Neural progenitor cell (in vitro differentiated cells): ENCODE measurements at regions not wholly inside any gene's neighbourhood (a gene's known extent, or its start where the extent isn't known, plus 50 kb on each side); places are given as distances from the start of the nearest gene placed in this dataset.
"Not testable (repeated sequence)": the region's sequence is repeated elsewhere in the genome, so short reads cannot be mapped to it uniquely, and the experiment has no call there.

Experiments
- DNase-seq: peaks from one replicate; pipeline ENCODE4 v3.0.0-alpha.2; 2016; ENCODE audit warnings: low spot score
- H2AFZ ChIP-seq: fragments of 200-600 bp; sonication (generic); replicated peaks from 2 replicates; pipeline ENCODE4 v1.6.1; 2016; ENCODE audit warnings: antibody characterized with exemption
- H3F3A ChIP-seq: fragments of 200-600 bp; sonication (generic); 2 replicates; pipeline ENCODE4 v1.6.1; 2016; ENCODE audit warnings: antibody characterized with exemption, low read depth
- H3K27ac ChIP-seq: fragments of 200-600 bp; sonication (generic); 2 replicates; pipeline ENCODE4 v1.5.1; 2016; ENCODE audit warnings: mild to moderate bottlenecking
- H3K27me3 ChIP-seq: fragments of 200-600 bp; sonication (generic); 2 replicates; pipeline ENCODE4 v1.6.1; 2016; ENCODE audit warnings: mild to moderate bottlenecking, moderate library complexity
- H3K36me3 ChIP-seq: fragments of 200-600 bp; sonication (generic); 2 replicates; pipeline ENCODE4 v1.5.1; 2016
- H3K4me1 ChIP-seq: fragments of 200-600 bp; sonication (generic); 2 replicates; pipeline ENCODE4 v1.6.1; 2016; ENCODE audit warnings: mixed run types
- H3K4me2 ChIP-seq: fragments of 200-600 bp; sonication (generic); 2 replicates; pipeline ENCODE4 v1.6.1; 2016
- H3K4me3 ChIP-seq: fragments of 200-600 bp; sonication (generic); 2 replicates; pipeline ENCODE4 v1.5.1; 2016
- H3K79me2 ChIP-seq: fragments of 200-600 bp; sonication (generic); 2 replicates; pipeline ENCODE4 v1.6.1; 2016; ENCODE audit warnings: low read depth
- H3K9ac ChIP-seq: fragments of 200-600 bp; sonication (generic); 2 replicates; pipeline ENCODE4 v1.6.1; 2016
- H3K9me3 ChIP-seq: fragments of 200-600 bp; sonication (generic); 2 replicates; pipeline ENCODE4 v1.5.1; 2016; ENCODE audit warnings: low read depth
- H4K20me1 ChIP-seq: fragments of 200-600 bp; sonication (generic); 2 replicates; pipeline ENCODE4 v1.6.1; 2016; ENCODE audit warnings: low read depth
- H3K27ac Mint-ChIP-seq: 3 replicates; pipeline ENCODE4 v1.8.0; 2021; ENCODE audit warnings: mixed read lengths
- H3K27me3 Mint-ChIP-seq: 2 replicates; pipeline ENCODE4 v1.8.0; 2022; ENCODE audit warnings: low read depth, mild to moderate bottlenecking, inconsistent platforms, moderate library complexity, mixed read lengths; ENCODE audit not compliant: insufficient read depth
- H3K36me3 Mint-ChIP-seq: 3 replicates; pipeline ENCODE4 v1.8.0; 2021; ENCODE audit warnings: mixed read lengths
- H3K4me1 Mint-ChIP-seq: 3 replicates; pipeline ENCODE4 v1.8.0; 2021; ENCODE audit warnings: mixed read lengths
- H3K4me3 Mint-ChIP-seq: 3 replicates; pipeline ENCODE4 v1.8.0; 2021; ENCODE audit warnings: mild to moderate bottlenecking, moderate library complexity, mixed read lengths
- H3K9me3 Mint-ChIP-seq: 3 replicates; pipeline ENCODE4 v1.8.0; 2020; ENCODE audit warnings: mixed read lengths
- EZH2 ChIP-seq: fragments of 200-600 bp; sonication (generic); IDR thresholded peaks from 2 replicates; pipeline ENCODE4 v1.6.1; 2017; ENCODE audit warnings: antibody characterized with exemption, mild to moderate bottlenecking, moderate library complexity
- EZH2phosphoT487 ChIP-seq: fragments of 200-600 bp; sonication (generic); IDR thresholded peaks from 2 replicates; pipeline ENCODE4 v1.6.1; 2017; ENCODE audit warnings: antibody characterized with exemption
- TF ChIP-seq, protein P1 (sequence below): fragments of 200-600 bp; sonication (generic); IDR thresholded peaks from 2 replicates; pipeline ENCODE4 v1.5.1; 2017; ENCODE audit warnings: antibody characterized with exemption, mild to moderate bottlenecking

DNA sequence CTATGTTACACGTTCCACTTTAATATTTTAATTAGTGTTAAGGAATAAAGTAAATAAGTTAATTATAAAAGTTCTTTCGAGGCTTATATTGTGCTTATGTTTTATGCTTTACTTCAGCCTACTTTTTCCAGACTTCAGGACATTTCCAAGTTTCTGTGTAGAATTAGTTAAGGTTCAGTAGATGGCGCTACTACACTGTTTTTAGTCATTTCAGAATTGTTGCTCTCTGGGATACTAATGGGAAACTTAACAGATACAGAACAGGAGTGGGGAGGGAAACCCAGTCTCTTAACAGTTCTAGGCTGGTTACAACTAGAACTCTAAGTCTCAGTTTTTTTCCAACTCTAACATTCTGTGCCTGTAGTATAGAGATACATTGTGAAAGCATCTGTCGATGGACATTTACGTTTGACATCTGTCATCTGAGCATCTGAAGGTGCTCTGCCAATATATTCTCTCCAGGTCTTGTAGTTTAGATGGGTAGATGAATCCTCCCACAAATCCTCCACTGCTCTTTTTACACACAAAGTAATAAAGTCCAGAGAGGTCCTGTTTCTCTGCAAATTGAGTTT lies 56.8 kb upstream of the FAM171A1 start:
- peaks cover 6% of the 10 kb centered on the region for H3K4me1 Mint-ChIP-seq
- Histone ChIP-seq H3K9ac (no peak overlapping the region), H3K79me2 (no peaks in the 10 kb centered on the region), H3K27me3 (peaks cover 6% of the 10 kb centered on the region), H4K20me1 (no peaks in the 10 kb centered on the region), H3K4me2 (no peak overlapping the region), H3F3A (no peaks in the 10 kb centered on the region), H2AFZ (no peak overlapping the region), H3K27ac (no peak overlapping the region), H3K36me3 (no peaks in the 10 kb centered on the region), H3K4me3 (no peak overlapping the region), H3K4me1 (no peaks in the 10 kb centered on the region), H3K9me3 (no peaks in the 10 kb centered on the region)
- peaks cover 4% of the 10 kb centered on the region for H3K27me3 Mint-ChIP-seq
- no peak overlapping the region for H3K4me3 Mint-ChIP-seq
- peak; percentile 62 for DNase-seq
- TF ChIP-seq EZH2 = no peak
- no peak for TF ChIP-seq EZH2phosphoT487
- TF ChIP-seq, protein P1, sequence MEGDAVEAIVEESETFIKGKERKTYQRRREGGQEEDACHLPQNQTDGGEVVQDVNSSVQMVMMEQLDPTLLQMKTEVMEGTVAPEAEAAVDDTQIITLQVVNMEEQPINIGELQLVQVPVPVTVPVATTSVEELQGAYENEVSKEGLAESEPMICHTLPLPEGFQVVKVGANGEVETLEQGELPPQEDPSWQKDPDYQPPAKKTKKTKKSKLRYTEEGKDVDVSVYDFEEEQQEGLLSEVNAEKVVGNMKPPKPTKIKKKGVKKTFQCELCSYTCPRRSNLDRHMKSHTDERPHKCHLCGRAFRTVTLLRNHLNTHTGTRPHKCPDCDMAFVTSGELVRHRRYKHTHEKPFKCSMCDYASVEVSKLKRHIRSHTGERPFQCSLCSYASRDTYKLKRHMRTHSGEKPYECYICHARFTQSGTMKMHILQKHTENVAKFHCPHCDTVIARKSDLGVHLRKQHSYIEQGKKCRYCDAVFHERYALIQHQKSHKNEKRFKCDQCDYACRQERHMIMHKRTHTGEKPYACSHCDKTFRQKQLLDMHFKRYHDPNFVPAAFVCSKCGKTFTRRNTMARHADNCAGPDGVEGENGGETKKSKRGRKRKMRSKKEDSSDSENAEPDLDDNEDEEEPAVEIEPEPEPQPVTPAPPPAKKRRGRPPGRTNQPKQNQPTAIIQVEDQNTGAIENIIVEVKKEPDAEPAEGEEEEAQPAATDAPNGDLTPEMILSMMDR = peak; percentile 80
- no peak overlapping the region for H3K27ac Mint-ChIP-seq
- H3K36me3 Mint-ChIP-seq = no peaks in the 10 kb centered on the region
- no peaks in the 10 kb centered on the region for H3K9me3 Mint-ChIP-seq

DNA sequence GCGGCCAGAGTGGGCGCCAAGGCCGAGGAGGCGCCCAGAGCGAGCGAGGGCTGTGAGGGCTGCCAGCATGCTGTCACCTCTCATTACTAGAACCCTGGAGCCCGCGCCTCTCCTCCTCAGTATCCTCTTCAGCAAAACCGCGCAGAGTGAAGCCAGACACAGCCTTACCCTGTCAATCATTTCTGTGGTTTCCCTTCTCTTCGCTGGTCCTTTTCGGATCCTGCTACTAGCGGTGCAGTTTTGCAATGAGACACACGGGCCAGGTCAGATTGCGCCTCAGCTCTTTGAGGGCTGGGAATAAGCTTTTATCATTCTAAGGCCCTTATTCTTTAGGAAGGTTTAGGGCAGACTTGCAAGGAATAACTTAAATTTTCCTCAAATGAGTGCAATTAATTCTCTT lies 55.5 kb upstream of the FAM171A1 start:
- no peaks in the 10 kb centered on the region for H3K9me3 ChIP-seq
- H3K4me1 ChIP-seq = no peaks in the 10 kb centered on the region
- H2AFZ ChIP-seq = no peak overlapping the region
- H3K4me3 ChIP-seq = no peak overlapping the region
- Mint-ChIP-seq H3K9me3 (no peaks in the 10 kb centered on the region), H3K36me3 (no peaks in the 10 kb centered on the region), H3K4me1 (no peaks in the 10 kb centered on the region), H3K27ac (no peak overlapping the region), H3K4me3 (no peak overlapping the region), H3K27me3 (peaks cover 4% of the 10 kb centered on the region)
- no peak overlapping the region for H3K9ac ChIP-seq
- H3F3A ChIP-seq = no peaks in the 10 kb centered on the region
- H3K4me2 ChIP-seq = no peak overlapping the region
- H3K27me3 ChIP-seq = no peaks in the 10 kb centered on the region
- H3K36me3 ChIP-seq = no peaks in the 10 kb centered on the region
- no peak overlapping the region for H3K27ac ChIP-seq
- DNase-seq = no peak
- TF ChIP-seq EZH2 (no peak), EZH2phosphoT487 (no peak)
- TF ChIP-seq, protein P1 = no peak
- no peaks in the 10 kb centered on the region for H4K20me1 ChIP-seq
- no peaks in the 10 kb centered on the region for H3K79me2 ChIP-seq

DNA sequence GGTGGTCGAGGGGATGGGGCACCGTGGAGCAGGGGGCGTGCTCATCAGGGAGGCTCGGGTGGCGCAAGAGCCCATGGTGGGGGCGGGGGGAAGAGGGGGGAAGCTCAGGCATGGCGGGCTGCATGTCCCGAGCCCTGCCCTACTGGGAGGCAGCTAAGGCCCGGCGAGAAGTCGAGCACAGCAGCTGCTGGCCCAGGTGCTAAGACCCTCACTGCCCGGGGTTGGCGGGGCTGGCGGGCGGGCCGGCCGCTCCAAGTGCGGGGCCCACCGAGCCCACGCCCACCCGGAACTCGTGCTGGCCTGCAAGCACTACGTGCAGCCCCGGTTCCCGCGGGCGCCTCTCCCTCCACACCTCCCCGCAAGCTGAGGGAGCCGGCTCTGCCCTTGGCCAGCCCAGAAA lies 55.0 kb upstream of the FAM171A1 start:
- H3K27ac ChIP-seq = no peak overlapping the region
- H3K27ac Mint-ChIP-seq = no peak overlapping the region
- H2AFZ ChIP-seq = no peak overlapping the region
- no peaks in the 10 kb centered on the region for H3K4me1 ChIP-seq
- no peaks in the 10 kb centered on the region for H3K9me3 ChIP-seq
- no peak for DNase-seq
- no peaks in the 10 kb centered on the region for H3K36me3 Mint-ChIP-seq
- no peaks in the 10 kb centered on the region for H3K36me3 ChIP-seq
- no peaks in the 10 kb centered on the region for H4K20me1 ChIP-seq
- H3K9ac ChIP-seq = no peak overlapping the region
- H3K4me3 ChIP-seq = no peak overlapping the region
- H3K4me2 ChIP-seq = no peak overlapping the region
- H3K9me3 Mint-ChIP-seq = no peaks in the 10 kb centered on the region
- H3K4me1 Mint-ChIP-seq = no peaks in the 10 kb centered on the region
- H3K27me3 Mint-ChIP-seq = peaks cover 4% of the 10 kb centered on the region
- TF ChIP-seq, protein P1 = no peak
- TF ChIP-seq EZH2 (no peak), EZH2phosphoT487 (no peak)
- H3F3A ChIP-seq = no peaks in the 10 kb centered on the region
- H3K4me3 Mint-ChIP-seq = no peak overlapping the region
- H3K27me3 ChIP-seq = no peaks in the 10 kb centered on the region
- no peaks in the 10 kb centered on the region for H3K79me2 ChIP-seq

DNA sequence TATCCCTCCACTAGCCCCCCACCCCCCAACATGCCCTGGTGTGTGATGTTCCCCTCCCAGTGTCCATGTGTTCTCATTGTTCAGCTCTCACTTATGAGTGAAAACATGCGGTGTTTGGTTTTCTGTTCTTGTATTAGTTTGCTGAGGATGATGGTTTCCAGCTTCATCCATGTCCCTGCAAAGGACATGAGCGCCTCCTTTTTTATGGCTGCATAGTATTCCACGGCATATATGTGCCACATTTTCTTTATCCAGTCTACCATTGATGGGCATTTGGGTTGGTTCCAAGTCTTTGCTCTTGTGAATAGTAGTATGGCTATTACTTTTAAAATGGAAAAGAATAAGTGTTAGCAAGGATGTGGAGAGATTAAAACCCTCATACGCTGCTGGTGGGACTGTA lies 50.8 kb upstream of the FAM171A1 start:
- H3K27me3 ChIP-seq, H3K36me3 Mint-ChIP-seq, H3K27me3 Mint-ChIP-seq, H3K4me3 Mint-ChIP-seq, H3K36me3 ChIP-seq, H4K20me1 ChIP-seq, DNase-seq, H3F3A ChIP-seq, H3K27ac ChIP-seq, H3K9me3 Mint-ChIP-seq, H3K4me1 Mint-ChIP-seq, H3K4me3 ChIP-seq, H3K4me2 ChIP-seq, H3K9me3 ChIP-seq, H2AFZ ChIP-seq, H3K27ac Mint-ChIP-seq, H3K4me1 ChIP-seq, H3K9ac ChIP-seq, H3K79me2 ChIP-seq: not testable (repeated sequence)
